ENCODE measurements at regions not wholly inside any gene's neighbourhood (a gene's known extent, or its start where the extent isn't known, plus 50 kb on each side); places are given as distances from the start of the nearest gene placed in this dataset.

DNA sequence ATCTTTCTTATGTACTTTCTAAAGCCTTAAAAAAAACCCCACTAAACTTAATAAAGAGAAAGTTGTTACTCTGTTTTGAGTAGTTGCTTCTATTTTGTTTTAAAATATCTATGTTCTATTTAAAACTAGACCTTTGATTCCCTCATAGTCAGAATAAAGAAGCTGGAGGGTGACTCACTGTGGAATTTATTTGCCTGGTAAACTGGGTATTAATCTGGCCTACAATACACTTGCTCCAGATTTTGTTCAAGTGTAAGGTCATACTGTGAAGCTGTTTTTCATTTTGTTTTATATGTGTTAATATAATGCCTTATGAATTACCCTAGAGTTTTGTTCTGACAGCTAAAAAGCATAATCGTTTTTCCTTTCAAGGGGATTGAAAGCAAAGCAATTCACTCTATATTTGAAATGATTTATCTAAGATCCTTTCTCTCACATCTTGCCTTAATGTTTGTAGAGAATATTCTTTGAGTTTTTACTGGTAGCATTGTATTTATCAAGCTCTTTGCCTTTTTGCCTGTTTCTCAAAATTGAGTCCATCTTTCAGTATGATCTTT lies 277.4 kb upstream of the PITX2 start:
- no peak for DNase-seq

DNA sequence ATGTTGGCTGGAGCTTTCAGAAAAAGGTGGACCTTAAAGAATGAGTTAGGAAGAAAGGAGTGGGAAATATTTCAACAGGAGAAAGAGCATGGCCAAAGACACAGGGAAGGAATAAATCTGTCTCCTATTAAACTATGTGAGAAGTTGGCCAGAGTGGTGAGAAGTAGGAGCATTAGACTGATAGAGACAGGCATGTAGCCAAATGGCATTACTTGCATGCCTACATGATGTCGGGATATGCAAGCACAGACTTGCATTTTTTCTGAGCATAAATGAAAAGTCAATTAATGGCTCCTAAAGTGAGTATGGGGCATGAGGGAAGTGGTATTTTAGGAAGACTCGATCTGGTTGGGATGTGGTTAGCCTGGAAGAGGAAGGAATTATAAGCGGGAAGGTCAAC lies 279.6 kb upstream of the PITX2 start:
- DNase-seq = no peak

DNA sequence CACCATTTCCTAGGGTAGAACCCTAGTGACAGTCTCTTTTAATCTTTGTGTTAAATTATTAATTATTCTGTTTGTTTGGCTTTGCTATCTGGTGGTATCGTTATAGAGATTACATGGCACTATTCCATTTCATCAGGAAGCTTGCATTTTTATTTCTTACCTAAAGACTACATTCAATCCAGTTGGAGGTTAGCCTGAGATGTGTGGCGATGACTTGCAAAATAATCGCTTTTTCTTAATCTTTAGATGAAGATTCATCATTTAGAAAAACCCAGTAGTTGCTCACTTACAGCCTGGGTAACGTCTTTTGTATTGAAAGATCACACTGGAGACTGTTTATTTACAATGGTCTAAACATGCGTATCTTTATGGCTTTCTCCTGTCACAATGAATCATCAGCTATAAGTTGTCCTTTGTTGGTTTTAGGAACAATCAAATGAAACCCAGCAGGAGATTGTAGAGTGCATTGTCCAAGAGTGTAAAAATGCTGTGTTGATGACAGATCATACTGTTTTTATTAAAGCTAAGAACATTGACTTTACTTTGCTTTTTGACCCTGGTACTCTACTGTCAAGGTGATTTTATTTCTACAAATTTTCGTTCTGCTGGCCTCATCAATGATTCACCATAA lies 281.7 kb upstream of the PITX2 start:
- no peak for DNase-seq

DNA sequence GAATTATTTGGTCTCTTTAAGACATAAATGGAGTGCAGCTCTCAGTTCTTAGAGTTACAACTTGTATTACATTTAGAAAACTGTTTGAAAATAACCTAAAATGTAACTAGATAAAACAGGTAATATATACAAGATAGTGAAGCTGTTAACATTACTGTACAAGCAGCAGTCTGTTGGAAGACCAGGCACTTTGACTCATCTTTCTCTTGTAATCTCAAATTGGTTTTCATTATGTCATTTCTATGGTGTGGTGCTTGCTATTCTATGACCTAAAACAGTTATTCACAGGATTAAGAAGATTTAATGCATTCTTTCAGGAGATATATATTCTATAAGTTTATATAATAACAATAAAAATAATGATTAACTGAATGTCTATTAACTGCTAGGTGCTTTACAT lies 282.5 kb upstream of the PITX2 start:
- DNase-seq = no peak

DNA sequence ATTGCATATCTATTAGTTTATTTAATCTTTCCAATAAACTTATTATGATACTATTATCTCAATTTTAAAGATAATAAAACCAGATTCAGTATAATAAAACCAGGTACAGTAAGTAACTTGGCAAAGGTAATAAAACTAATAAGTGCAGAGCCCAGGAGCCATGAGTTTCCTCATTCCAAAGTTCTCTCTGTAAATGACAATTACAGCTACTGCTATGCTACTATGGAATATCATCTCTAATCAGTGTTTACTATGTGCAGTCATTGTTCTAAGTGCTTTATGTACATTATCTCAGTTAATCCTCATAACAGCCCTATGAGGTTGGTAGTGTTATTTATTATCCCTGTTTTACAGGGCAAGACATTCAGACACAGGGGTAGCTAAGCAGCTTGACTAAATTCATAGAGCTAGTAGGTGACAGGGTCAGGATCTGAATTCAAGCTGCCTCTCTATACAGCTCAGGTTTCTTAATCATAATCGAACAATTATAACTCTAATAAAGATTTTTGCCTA lies 285.0 kb upstream of the PITX2 start:
- no peak for DNase-seq

DNA sequence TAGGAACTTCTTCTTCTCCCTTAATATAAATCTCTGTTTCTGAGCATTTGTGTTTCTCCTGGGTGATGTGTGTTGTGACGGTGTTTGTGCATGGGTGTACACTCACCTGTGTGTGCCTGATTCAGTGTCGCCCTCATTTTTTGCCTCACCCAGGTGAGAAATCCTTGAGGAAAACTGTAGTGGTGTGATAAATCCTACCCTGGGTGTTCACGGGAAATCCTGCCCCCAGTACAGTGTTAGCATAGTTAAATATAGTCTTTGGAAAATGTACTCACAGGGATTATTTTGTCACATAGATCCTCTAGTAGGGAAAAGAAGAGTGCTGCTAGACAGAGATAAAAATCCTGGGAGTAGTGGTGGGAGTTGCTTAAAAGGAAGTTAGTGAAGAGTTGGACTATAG lies 291.9 kb upstream of the PITX2 start:
- no peak for DNase-seq

DNA sequence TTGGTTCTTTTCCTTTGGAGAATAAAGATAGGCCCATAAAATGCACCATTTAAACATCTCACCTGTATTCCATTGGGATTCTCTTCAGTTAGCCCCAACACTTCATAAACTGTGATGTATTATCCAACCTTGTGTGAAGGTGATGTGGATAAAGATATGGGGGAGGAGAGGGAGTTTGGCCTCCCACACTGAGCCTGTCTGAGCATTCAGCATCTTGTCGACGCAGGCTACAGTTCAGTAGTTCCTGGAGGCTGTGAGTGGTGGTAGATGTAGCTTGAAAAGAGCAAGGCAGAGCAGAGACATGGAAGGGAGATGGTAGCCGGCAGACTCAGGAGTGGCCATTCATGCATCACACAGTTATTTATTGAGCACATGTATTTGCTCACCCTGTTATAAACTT lies 292.4 kb upstream of the PITX2 start:
- DNase-seq = no peak

DNA sequence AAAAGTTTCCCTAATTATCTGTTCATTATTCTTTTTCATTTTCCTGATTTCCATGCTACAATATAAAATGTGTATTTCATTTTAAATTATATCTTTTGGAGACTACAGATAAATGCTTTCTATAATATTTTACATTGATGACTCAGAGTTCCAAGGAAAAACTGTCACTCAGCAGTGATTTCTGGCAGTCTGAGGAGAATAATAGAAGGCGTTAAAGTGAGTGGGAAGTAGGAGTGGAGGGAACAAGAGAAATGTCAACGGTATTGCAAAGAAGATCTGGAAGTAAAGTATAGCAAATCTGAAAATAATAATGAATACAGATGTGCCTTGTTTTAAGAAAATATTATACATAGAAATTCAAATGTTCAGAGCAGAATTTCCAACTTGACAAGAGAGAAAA lies 293.6 kb upstream of the PITX2 start:
- DNase-seq = no peak

DNA sequence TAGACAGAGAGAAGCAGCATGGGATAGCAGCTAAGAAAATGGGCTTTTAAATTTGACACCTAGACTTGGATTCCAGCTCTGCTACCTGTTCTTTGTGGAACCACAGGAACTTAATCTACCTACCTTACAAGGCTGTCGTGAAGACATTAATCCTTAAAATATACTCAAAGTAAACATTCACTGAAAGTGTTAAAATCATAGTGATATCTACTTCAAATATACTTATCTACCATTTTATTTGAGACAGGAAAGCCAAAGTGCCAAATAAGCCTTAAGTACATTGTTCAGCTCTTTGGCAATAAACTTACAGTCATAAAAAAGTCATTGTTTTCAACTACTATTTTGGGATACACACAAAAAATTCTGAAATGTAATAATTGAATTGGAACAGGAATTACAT lies 295.0 kb upstream of the PITX2 start:
- DNase-seq = no peak

DNA sequence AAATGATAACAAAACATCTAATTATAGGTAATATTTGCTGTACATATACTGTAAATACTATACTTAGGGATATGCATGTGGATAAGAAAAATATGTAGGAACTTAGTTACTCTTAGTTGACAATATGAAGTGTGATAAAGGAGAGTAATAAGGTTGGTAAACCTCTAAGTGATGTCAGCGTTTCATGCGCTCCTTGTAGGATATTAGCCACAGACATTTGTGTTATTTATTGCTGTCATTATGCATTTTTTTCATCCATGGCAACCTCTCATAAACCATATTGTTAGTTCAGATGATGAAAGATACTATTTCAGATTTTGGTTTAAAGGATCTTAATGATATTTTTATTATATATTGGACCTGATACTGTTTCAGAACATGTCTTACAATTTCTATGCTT lies 298.1 kb upstream of the PITX2 start:
- no peak for DNase-seq

DNA sequence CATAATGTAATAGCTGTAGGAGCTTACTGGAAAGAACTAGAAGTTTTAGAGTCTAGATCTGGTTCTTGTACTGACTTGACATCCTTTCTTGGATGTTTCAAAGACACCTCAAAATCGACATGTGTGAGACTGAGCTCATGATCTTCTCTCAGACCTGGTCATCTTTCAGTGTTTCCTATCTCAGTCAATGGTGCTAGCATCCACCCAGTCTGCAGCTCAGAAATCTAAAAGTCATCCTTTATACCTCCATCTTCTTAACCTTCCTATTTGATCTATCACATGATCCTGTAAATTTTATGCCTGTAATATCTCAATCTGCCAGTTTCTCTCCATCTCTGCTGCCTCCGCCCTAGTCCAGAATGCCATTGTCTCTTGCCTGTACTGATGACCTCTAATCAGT lies 301.9 kb upstream of the PITX2 start:
- DNase-seq = no peak

DNA sequence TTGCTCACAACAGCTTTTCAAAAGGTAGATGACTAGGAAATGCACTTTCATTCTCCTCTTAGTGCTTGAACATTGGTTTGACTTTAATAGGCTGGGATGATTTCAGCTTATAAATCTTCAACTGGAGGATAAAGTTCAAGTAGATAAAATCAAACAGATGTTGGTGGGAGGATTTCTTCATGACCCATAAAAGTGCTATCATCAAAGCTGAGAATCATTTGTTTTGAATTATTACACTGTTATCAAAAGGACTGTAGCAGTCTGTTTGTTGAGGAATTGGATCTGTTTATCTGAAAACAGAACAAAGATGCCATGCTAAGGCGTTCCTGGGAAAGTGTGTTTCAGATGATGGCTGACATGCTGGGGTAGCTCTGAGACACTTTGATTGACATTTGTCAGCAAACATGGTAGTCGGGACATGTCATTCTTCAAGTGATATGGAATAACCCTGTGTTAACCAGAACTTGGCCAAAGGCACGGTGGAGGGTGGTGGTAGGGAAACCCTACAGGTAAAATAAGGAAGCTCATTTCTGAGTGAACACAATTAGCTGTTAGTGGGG lies 304.0 kb upstream of the PITX2 start:
- no peak for DNase-seq

DNA sequence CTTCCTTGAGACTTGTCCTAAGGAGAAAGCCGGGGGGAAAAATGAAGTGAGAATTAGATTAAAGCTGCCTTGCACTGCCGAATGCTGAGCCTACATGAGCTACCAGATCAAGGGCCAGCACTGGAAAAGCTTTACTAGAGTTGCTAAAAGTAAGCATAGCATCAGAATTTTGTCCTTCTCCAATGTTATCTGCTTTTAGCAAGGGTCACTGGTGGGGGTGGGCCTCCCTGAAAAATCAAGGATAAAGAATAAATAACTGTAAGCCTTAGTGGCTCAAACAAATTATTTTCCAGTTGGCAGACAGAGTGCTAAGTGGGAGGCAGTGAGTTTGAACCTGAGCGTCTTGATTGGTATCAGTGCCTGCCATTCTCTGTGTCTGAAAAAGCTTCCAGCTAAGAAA lies 310.5 kb upstream of the PITX2 start:
- DNase-seq = no peak

DNA sequence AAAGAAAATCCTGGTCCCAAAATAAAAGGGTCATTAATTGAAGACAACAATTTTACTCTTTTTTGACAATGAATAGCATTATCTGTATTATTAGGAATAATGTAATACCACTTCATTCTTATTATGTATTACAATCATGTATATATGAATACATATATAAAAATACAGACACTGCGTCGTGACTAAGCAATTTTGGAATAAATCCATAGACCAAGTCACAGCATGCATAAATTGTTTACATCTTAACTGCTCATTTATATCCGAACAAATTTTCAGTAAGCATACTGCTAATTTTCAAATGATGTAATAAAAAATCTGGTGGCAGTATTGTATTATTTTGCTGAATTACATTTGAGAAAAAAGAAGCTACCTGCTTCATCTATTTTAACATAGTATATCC lies 321.6 kb upstream of the PITX2 start:
- no peak for DNase-seq

DNA sequence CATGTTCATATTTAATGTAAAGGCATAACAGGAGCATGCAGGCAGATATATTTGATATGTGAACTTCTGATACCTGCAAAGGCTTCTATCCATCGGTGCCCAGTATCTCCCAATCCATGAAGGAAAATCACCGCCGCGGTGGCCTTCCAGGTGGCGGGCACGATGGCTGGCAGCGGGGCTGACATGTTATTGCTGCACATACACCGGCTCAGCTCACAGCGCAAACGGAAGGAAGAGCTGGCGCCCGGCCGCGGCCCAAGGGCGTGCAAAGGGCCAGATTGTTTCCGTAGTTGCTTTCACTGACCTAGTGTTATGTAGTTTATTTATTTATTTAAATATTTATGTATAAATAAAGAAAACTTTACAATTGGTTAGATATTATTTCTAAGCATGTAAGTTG lies 322.7 kb upstream of the PITX2 start:
- DNase-seq = no peak

DNA sequence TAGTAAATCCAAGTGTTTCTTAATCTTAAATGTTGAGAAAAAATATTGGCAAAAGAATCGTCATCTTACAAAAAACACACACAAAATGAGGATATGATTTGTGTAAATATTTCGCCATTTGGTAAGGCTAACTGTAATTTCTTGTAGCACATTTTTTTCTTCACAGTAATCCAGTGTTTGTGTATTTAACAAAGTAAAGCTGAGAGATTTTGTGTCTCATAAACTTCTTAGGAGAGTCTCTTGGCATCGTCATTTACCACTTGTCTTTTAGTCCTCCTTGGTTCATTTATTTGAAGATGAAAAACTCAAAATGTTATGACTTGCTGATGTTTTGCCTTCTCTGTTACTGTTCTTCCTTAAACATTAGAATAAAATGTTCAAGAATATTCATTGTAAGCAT lies 326.7 kb upstream of the PITX2 start:
- no peak for DNase-seq

DNA sequence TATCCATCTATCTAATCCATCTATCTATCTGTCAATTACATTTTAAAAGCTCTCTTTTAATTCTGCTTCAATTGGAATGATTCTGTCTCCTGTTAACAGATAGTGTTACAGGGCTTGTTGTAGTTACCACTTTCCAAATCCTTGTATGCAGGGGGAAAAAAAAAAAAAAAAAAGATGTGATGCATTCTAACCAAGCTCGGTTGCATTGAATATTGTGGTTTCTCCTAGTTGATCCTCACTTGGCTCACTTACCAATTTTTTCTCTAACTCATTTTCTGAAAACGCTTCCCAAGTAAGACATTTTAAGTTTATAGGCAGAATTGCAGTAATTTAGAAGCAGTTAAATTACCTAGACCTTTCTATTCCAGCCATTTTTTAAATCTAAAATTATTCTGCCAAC lies 327.9 kb upstream of the PITX2 start:
- DNase-seq = no peak

DNA sequence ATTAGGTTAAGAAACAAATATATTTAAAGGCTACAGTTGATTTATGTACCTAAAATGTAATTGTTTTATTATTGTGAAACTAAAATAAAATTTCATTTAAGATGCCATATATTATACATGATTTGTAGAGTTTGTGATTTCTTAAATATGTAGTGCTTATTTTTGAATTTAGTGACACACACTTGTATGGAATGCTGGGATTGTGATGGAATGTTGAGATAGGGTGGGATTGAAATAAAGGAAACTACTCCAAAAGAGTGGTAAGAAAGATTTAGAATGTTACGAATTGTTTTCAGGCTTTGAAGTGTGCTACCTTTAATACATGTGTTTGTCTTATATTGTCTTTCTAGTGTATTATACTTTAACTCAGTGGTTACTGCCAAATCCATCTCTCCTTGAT lies 330.3 kb upstream of the PITX2 start:
- DNase-seq = no peak

DNA sequence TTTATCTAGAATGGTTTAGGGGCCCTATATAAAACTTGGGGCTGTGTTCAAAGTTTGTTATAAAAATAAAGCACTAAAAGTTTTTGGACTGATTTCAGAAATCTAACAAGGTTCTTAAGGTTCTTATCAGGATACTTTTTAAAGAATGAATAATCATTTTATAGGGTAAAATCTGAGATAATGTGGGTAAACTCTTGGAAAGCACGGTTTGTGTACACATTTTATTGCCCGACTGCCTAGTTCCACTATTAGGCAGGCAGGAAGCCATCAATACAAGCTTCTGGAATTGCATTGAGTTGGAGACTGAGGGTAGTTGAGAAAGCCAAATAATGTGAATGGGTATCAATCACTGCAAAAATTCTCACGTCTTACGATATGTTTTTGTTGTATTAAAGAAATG lies 331.0 kb upstream of the PITX2 start:
- DNase-seq = no peak

DNA sequence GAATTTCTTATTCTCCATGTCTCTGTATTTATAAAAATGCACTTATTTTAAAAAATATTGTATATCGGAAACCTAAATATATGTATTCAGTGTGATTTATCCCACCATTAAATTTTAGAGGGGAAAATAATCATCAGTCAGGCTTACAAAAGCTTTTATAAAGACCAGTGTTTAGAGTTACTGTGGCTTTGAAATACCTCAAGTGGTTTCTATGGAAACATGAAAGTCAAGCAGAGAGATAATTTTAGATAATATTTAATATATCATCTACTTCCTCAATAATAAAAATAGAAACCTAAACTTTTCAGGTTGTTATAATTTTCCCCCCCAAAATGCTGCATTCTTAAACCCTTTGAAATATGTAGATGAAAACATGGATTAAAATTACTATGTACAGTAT lies 332.9 kb upstream of the PITX2 start:
- DNase-seq = no peak

DNA sequence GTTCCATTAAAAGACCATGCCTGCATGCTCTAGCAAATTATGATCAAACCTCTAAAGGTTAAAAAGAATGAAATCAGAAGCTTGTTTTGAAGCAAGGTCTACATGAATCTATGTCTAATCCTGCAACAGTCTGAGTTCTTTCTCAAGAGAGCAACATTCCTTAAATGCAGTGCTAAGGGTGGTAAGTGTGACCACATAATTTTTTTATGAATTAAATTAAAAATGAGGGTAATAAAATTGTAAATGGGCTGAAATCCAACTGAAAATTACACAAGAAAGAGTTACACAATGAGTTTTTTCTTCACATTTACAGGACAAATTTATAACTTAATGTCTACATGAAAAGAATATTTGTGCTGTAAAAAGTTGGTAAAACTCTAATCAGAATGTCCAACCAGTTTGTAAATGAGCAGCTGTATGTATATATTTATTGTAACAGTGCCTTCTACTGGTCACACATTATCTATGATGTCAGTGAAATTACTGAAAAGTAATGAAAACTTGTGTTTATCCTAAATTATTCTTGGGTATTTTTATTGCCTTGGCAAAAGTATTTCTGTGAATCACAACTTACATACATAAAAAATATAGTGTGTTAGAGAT lies 336.3 kb upstream of the PITX2 start:
- no peak for DNase-seq

DNA sequence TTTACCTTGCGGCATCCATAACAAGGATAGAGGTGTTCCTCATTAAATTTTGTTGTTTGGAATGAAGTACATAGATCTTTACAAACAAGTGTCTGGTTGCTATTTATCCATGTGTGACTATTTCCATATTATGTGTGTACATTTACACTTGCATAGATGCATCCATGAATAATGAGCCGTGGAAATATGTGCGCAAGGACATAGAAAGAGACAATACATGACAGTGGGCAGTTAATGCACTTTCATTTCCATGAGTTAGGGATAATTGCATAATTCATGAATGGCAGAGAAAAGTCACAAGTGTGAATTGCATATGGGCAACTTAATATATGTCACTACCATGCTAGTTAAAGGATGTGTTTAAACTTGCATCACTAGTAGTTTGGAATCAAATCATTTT lies 338.2 kb upstream of the PITX2 start:
- no peak for DNase-seq

DNA sequence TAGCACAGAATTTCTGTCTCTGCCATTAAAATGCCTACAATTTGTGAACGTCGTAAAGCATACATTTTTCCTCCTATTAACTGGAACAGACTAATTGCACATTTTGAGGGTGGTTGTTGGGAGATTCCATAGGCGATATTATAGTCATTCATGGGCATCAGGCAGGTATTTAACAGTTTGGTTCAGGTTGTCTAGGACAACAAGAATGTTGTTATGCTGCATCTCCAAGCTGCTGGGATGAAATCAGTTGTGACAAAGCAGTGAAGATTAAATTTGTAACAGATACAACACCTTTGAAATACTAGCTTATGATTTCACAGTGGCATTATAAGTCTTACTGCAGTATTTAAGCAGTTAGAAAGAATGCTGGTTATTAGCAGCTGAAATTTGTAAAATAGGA lies 339.7 kb upstream of the PITX2 start:
- no peak for DNase-seq

DNA sequence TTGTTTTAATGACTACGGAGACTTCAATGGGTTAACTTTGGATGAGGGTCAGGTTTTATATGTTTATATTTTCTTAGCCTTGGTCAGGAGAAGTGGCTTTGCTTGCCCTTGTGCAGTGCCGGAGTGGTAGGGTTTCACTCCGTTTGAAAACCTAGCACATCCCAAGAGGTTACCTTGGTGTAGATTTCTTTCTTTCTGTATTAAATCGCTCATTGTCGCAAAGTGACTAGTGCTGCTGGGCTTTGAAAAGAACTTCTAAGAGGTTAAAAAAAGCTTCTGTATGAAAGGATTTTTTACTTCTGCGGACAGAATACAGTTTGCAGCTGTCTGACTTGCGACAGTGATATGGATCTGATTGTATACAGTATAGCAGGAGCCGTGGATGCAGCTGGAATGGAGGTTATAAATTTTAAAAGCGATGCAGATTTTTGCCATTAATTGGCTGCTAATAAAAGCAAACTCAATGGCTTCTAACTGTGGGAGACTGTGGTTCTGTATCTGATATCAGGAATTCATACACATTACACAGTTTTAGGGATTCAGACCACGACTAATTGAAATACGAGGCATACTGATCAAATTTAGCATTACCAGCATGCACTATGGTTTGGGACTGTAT lies 340.9 kb upstream of the PITX2 start:
- DNase-seq = no peak

All from NCI-H2029 (cell line).